Kidney epithelial cell (primary cell): ENCODE measurements at regions not wholly inside any gene's neighbourhood (a gene's known extent, or its start where the extent isn't known, plus 50 kb on each side); places are given as distances from the start of the nearest gene placed in this dataset.

Experiments
- DNase-seq: peaks from one replicate; pipeline ENCODE4 v3.0.0-alpha.2; 2010; ENCODE audit warnings: low read depth
- H3K27me3 ChIP-seq: 2 replicates; pipeline ENCODE4 v1.6.0; 2011; ENCODE audit warnings: low read length; ENCODE audit not compliant: control insufficient read depth, insufficient read depth
- H3K36me3 ChIP-seq: 2 replicates; pipeline ENCODE4 v1.5.1; 2011; ENCODE audit warnings: low read length; ENCODE audit not compliant: control insufficient read depth, insufficient read depth
- H3K4me3 ChIP-seq: 2 replicates; pipeline ENCODE4 v1.5.1; 2011; ENCODE audit warnings: low read depth, mild to moderate bottlenecking, control low read depth, low read length
- CTCF ChIP-seq: IDR thresholded peaks from 2 replicates; pipeline ENCODE4 v1.5.1; 2011; ENCODE audit warnings: mild to moderate bottlenecking, moderate library complexity, low read length, control low read depth, inconsistent platforms; ENCODE audit not compliant: insufficient read depth, poor library complexity, severe bottlenecking

GRCh38 chr13:108115738-108116137 is 99.6 kb downstream of the LIG4 start:
- TF ChIP-seq CTCF = no peak
- H3K4me3 ChIP-seq = no peak overlapping the region
- no peak for DNase-seq
- H3K27me3 ChIP-seq = no peaks in the 10 kb centered on the region
- no peaks in the 10 kb centered on the region for H3K36me3 ChIP-seq

GRCh38 chr13:108113407-108113806 is 101.9 kb downstream of the LIG4 start:
- Histone ChIP-seq H3K27me3 (no peaks in the 10 kb centered on the region), H3K36me3 (no peaks in the 10 kb centered on the region), H3K4me3 (no peak overlapping the region)
- no peak for DNase-seq
- no peak for TF ChIP-seq CTCF

GRCh38 chr13:108104736-108105135 is 110.6 kb downstream of the LIG4 start:
- Histone ChIP-seq H3K4me3 (no peak overlapping the region), H3K36me3 (no peaks in the 10 kb centered on the region), H3K27me3 (no peaks in the 10 kb centered on the region)
- no peak for DNase-seq
- no peak for TF ChIP-seq CTCF

- no peak for DNase-seq
- no peaks in the 10 kb centered on the region for H3K36me3 ChIP-seq
- no peaks in the 10 kb centered on the region for H3K27me3 ChIP-seq
- no peak for TF ChIP-seq CTCF
- H3K4me3 ChIP-seq = no peak overlapping the region
These were observed 112.6 kb downstream of the LIG4 start for GRCh38 chr13:108102771-108103170.

- no peaks in the 10 kb centered on the region for H3K36me3 ChIP-seq
- no peak for DNase-seq
- no peaks in the 10 kb centered on the region for H3K27me3 ChIP-seq
- no peak for TF ChIP-seq CTCF
- no peak overlapping the region for H3K4me3 ChIP-seq
These were observed 118.9 kb downstream of the LIG4 start for GRCh38 chr13:108096301-108096915.

- H3K4me3 ChIP-seq = no peak overlapping the region
- TF ChIP-seq CTCF = no peak
- H3K36me3 ChIP-seq = no peaks in the 10 kb centered on the region
- no peak for DNase-seq
- H3K27me3 ChIP-seq = no peaks in the 10 kb centered on the region
These were observed 120.3 kb downstream of the LIG4 start for GRCh38 chr13:108095036-108095435.
